ENCODE measurements at regions not wholly inside any gene's neighbourhood (a gene's known extent, or its start where the extent isn't known, plus 50 kb on each side); places are given as distances from the start of the nearest gene placed in this dataset.

DNA sequence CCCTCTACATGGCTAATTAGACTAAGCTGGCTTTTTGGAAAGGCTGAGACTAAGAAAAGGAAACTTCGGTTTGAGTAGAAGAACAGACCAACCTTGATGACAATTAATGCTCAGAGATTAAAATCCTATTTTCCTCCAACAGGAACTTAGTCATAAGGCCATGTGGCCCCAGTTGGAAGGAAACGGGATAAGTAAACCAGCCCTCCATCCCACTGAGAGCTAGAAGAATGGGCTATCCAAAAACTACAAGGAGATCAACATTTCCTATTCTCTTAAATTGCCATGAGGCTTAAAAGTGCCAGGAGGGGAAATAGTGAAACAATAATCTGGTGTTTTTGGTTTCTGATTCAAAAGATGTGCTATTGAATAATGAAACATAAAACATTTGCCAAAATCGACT, 216.6 kb downstream of the PAX3 start:
- no peak for DNase-seq (ENCODE audit: extremely low spot score)
- POLR2A ChIA-PET: no interaction called here
- CTCF ChIA-PET: interaction anchor here (0.8 kb wide), 1 partner anchor 44 kb away, joined by 3 read pairs; no protein-coding TSS in a partner anchor
- TF ChIP-seq SP1 (IDR thresholded peaks at IDR 0.05) (no peak), HDGF (IDR thresholded peaks at IDR 0.05; ENCODE audit: borderline replicate concordance) (no peak), SUZ12 (IDR thresholded peaks at IDR 0.05) (no peak), ZNF384 (IDR thresholded peaks at IDR 0.05) (no peak), LEF1 (IDR thresholded peaks at IDR 0.05; ENCODE audit: borderline replicate concordance) (no peak), FOXK2 (IDR thresholded peaks at IDR 0.05) (no peak)

DNA sequence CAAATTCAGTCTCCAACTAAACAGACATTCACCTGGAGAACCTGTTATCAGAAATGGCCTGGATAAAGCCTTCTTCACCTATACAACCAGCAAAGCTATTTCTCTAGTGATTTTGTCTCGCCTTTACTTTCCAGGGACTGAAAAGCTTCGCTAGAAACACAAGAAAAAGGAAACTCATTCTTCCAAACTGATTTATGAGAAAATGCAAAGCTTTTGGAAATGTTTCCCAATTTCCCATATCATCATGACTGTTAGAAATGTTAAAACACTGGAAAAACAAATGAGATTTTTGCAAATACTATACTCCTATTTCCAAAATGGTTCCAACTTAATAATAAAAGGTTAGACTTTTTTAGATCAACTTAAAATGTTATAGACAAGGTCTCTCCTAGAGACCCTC, 218.7 kb downstream of the PAX3 start:
- ChIA-PET CTCF (no interaction called here), POLR2A (no interaction called here)
- no peak for TF ChIP-seq ARNT (IDR thresholded peaks at IDR 0.05)
- TF ChIP-seq LEF1 (IDR thresholded peaks at IDR 0.05; ENCODE audit: borderline replicate concordance): no peak
- no peak for TF ChIP-seq SP1 (IDR thresholded peaks at IDR 0.05)
- TF ChIP-seq SUZ12 (IDR thresholded peaks at IDR 0.05): no peak
- no peak for TF ChIP-seq HDGF (IDR thresholded peaks at IDR 0.05; ENCODE audit: borderline replicate concordance)
- TF ChIP-seq FOXM1 (IDR thresholded peaks at IDR 0.05; ENCODE audit: borderline replicate concordance): no peak
- TF ChIP-seq BHLHE40 (IDR thresholded peaks at IDR 0.05; ENCODE audit: borderline replicate concordance): no peak
- TF ChIP-seq, protein P1, sequence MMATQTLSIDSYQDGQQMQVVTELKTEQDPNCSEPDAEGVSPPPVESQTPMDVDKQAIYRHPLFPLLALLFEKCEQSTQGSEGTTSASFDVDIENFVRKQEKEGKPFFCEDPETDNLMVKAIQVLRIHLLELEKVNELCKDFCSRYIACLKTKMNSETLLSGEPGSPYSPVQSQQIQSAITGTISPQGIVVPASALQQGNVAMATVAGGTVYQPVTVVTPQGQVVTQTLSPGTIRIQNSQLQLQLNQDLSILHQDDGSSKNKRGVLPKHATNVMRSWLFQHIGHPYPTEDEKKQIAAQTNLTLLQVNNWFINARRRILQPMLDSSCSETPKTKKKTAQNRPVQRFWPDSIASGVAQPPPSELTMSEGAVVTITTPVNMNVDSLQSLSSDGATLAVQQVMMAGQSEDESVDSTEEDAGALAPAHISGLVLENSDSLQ (IDR thresholded peaks at IDR 0.05): no peak
- TF ChIP-seq NFRKB (IDR thresholded peaks at IDR 0.05): no peak
- no peak for TF ChIP-seq ELF4 (IDR thresholded peaks at IDR 0.05)
- no peak for TF ChIP-seq FOXK2 (IDR thresholded peaks at IDR 0.05)
- TF ChIP-seq CTBP1 (IDR thresholded peaks at IDR 0.05; ENCODE audit: borderline replicate concordance): no peak
- no peak for TF ChIP-seq L3MBTL2 (conservative IDR thresholded peaks at IDR 0.05)
- no peak for TF ChIP-seq TARDBP (IDR thresholded peaks at IDR 0.05)
- DNase-seq (ENCODE audit: extremely low spot score): no peak

DNA sequence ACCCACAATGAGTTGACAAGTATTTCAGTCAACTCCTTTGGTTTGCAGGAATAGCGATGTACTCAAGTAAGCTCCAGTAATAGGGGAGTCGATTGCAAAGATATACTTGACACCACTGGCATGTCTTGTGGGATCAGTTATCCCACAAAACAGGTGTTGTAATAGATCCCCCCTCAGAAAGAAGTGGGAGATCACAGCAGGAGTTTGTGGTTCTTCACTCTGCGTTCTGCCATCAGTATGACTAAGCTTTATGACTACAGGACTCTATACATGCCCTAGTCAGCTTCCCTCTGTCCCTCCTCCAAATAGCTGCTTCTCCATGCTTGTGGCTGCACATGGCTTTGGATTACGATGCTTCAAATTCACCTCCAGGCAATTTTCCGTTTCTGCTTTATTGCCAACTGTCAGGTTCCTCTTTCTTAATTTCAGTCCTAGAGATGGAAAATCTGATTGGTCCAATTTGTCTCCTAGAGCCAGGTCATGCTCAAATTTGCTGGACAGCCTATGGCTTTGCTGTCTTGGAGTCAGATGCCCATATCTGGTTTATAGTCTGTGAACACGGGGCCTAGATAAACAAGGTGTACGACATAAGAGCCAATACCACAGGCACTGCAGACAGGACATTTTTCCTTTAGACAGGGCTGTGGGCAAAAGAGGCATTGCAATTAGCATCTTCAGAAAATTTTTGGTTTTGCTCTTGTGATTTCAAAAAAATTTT, 221.7 kb downstream of the PAX3 start:
- TF ChIP-seq, protein P1 (IDR thresholded peaks at IDR 0.05): no peak
- peak; percentile 59; the same call in 1 of the 2 replicates for TF ChIP-seq L3MBTL2 (conservative IDR thresholded peaks at IDR 0.05)
- no peak for DNase-seq (ENCODE audit: extremely low spot score)
- ChIA-PET CTCF (interaction anchor here (0.6 to 1.4 kb wide), 2 partner anchors 20 to 22 kb away, joined by 3 read pairs; no protein-coding TSS in a partner anchor), POLR2A (no interaction called here)

DNA sequence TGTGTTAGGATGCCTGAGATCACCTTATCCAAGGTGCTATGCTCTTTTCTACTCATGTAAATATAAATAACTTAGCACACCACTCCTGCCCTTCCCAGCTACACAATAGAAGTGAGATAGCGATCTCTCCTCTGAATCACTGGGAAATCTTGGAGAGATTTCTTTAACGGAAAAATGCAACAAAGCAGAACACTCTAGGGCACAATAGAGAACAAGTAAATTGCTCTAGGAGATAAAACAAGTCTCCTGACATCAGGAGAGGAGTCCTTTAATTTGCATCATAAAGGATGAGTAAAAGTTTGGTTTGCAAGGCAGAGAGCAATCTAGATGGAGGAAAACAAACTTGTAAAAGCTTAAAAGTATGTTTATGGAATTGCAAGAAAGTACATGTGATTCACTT, 224.1 kb downstream of the PAX3 start:
- ChIA-PET POLR2A (no interaction called here), CTCF (no interaction called here)
- no peak for TF ChIP-seq FOXM1 (IDR thresholded peaks at IDR 0.05; ENCODE audit: borderline replicate concordance)
- no peak for DNase-seq (ENCODE audit: extremely low spot score)

DNA sequence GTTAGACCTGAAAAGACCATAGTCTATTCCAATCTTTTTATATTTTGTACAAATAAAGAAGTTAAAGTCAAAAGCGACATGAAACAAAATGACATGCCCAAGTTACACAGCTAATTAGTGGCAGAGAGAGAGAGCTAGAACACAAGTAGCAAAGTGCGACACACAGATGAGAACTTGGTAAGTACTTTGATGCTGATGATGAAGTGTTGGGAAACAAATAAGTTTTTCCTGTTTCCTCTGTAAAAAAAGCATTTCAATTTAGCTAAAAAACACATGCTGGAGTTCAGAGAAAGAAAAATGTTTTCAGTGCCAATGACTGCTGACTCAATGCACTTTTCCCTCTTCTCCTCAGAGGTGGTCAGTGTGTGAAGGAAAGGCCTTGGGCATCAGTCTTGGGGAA, 226.9 kb downstream of the PAX3 start:
- TF ChIP-seq TARDBP (IDR thresholded peaks at IDR 0.05) (no peak), LEF1 (IDR thresholded peaks at IDR 0.05; ENCODE audit: borderline replicate concordance) (no peak), ZNF384 (IDR thresholded peaks at IDR 0.05) (no peak), BHLHE40 (IDR thresholded peaks at IDR 0.05; ENCODE audit: borderline replicate concordance) (no peak), FOXK2 (IDR thresholded peaks at IDR 0.05) (no peak), L3MBTL2 (conservative IDR thresholded peaks at IDR 0.05) (no peak), SP1 (IDR thresholded peaks at IDR 0.05) (no peak), HDGF (IDR thresholded peaks at IDR 0.05; ENCODE audit: borderline replicate concordance) (no peak), ARNT (IDR thresholded peaks at IDR 0.05) (no peak), NFRKB (IDR thresholded peaks at IDR 0.05) (no peak), FOXM1 (IDR thresholded peaks at IDR 0.05; ENCODE audit: borderline replicate concordance) (no peak), FOXA1 (IDR thresholded peaks at IDR 0.05) (no peak), CTBP1 (IDR thresholded peaks at IDR 0.05; ENCODE audit: borderline replicate concordance) (no peak), ELF4 (IDR thresholded peaks at IDR 0.05) (no peak)
- CTCF ChIA-PET: no interaction called here

DNA sequence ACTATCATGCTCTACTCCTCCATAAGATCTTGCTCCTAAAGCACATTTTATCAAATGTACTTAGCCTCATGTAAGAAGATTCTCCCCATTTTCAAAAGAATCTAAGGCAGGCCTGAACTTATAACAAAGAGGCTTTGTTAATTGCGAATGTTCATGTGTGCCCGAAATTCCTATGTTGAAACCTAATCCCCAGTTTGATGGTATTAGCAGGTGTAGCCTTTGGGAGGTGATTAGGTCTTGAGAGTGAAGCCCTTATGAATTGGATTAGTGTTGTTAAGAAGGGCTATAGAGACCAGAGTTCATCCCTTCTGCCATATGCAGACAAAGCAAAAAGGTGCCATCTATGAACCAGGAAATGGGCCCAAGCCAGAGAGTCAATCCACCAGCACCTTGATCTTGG, 234.5 kb downstream of the PAX3 start:
- ChIA-PET POLR2A (no interaction called here), CTCF (no interaction called here)
- DNase-seq (ENCODE audit: extremely low spot score): no peak
- no peak for TF ChIP-seq SP1 (IDR thresholded peaks at IDR 0.05)
- TF ChIP-seq FOXM1 (IDR thresholded peaks at IDR 0.05; ENCODE audit: borderline replicate concordance): no peak
- no peak for TF ChIP-seq CTBP1 (IDR thresholded peaks at IDR 0.05; ENCODE audit: borderline replicate concordance)
- TF ChIP-seq NFRKB (IDR thresholded peaks at IDR 0.05): no peak
- no peak for TF ChIP-seq L3MBTL2 (conservative IDR thresholded peaks at IDR 0.05)
- no peak for TF ChIP-seq ZNF384 (IDR thresholded peaks at IDR 0.05)
- TF ChIP-seq, protein P1 (IDR thresholded peaks at IDR 0.05): no peak
- TF ChIP-seq ARNT (IDR thresholded peaks at IDR 0.05): no peak
- TF ChIP-seq ELF4 (IDR thresholded peaks at IDR 0.05): no peak
- TF ChIP-seq FOXK2 (IDR thresholded peaks at IDR 0.05): no peak
- no peak for TF ChIP-seq SUZ12 (IDR thresholded peaks at IDR 0.05)
- no peak for TF ChIP-seq HDGF (IDR thresholded peaks at IDR 0.05; ENCODE audit: borderline replicate concordance)
- no peak for TF ChIP-seq BHLHE40 (IDR thresholded peaks at IDR 0.05; ENCODE audit: borderline replicate concordance)

More for the DNA sequence above, 226.9 kb downstream of the PAX3 start:
- DNase-seq (ENCODE audit: extremely low spot score): no peak
- POLR2A ChIA-PET: no interaction called here
